Uterus (tissue), 3 donors: ENCODE measurements at regions not wholly inside any gene's neighbourhood (a gene's known extent, or its start where the extent isn't known, plus 50 kb on each side); places are given as distances from the start of the nearest gene placed in this dataset.

Source experiments
- DNase-seq, 2 donors: peaks; one replicate each; pipeline ENCODE4 v3.0.0-alpha.2; 2019 to 2020
- H3K27ac ChIP-seq, 2 donors: fragments of 200-600 bp; sonication (generic); 1 replicate in 1 of 2; 2 replicates in 1 of 2; pipeline ENCODE4 v1.5.1; 2016 to 2018
- H3K27me3 ChIP-seq, 2 donors: fragments of 200-600 bp; sonication (generic); one replicate each; pipeline ENCODE4 v1.5.1; 2018 to 2019; ENCODE audit warnings: control low read depth in 1 of 2
- H3K36me3 ChIP-seq, 2 donors: fragments of 200-600 bp; sonication (generic); one replicate each; pipeline ENCODE4 v1.5.1; 2019; ENCODE audit warnings: control low read depth in 1 of 2
- H3K4me1 ChIP-seq, 2 donors: fragments of 200-600 bp; sonication (generic); one replicate each; pipeline ENCODE4 v1.5.1; 2018 to 2019; ENCODE audit warnings: control low read depth in 1 of 2
- H3K4me3 ChIP-seq, 2 donors: fragments of 200-600 bp; sonication (generic); 1 replicate in 1 of 2; 2 replicates in 1 of 2; pipeline ENCODE4 v1.5.1; 2018 to 2019; ENCODE audit warnings: mild to moderate bottlenecking in 1 of 2
- H3K9me3 ChIP-seq, 2 donors: fragments of 200-600 bp; sonication (generic); one replicate each; pipeline ENCODE4 v1.5.1; 2019; ENCODE audit warnings: control low read depth in 1 of 2
- POLR2A ChIP-seq, 2 donors: fragments of 450-650 bp; IDR thresholded peaks; one replicate each; pipeline ENCODE4 v1.6.1; 2016; ENCODE audit warnings: antibody characterized with exemption in 2 of 2, mild to moderate bottlenecking in 1 of 2, moderate library complexity in 1 of 2
- intact Hi-C: fragments of 100-400 bp; cut with DNase I; formaldehyde crosslinking; loops from one replicate; pipeline ENCODE4 v1.15.1; 2023; ENCODE audit warnings: low total_unique reads
- TF ChIP-seq, protein P1 (sequence below), 4 experiments: fragments of 200-600 bp in 2 of 4; fragments of 450-650 bp in 2 of 4; sonication (generic) in 2 of 4; IDR thresholded peaks; one replicate each; pipeline ENCODE4 v1.5.1; 2016 to 2019; ENCODE audit warnings: antibody characterized with exemption in 4 of 4, mild to moderate bottlenecking in 2 of 4, moderate library complexity in 1 of 4
- donor health status: DM: yes; HTN: yes; CAD: no.

DNA sequence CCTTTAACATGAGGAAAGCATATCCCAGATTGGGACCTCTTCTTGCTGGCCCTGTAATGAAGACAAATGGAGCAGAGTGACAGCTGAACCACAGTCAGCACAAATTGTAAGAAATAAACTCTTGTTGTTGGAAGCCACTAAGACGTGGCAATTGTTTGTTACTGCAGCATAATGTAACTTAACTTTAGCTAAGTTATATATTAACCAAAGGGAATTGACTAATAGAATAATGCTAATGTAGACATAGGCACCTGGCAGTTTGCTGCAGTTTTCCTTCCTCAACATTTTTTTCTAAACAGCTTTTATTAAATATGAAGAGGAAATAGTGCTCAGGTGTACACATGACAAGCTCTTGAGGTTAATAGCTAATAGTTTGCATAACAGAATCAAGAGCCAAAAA, 300.7 kb upstream of the SLC30A5 start:
- Histone ChIP-seq H3K27me3 (no peaks in the 10 kb centered on the region), H3K4me1 (no peaks in the 10 kb centered on the region), H3K27ac (peak overlapping the region in 1 of 2 donors; percentile 51), H3K36me3 (no peaks in the 10 kb centered on the region), H3K4me3 (no peak overlapping the region), H3K9me3 (no peaks in the 10 kb centered on the region)
- no peak for DNase-seq
- TF ChIP-seq, protein P1, sequence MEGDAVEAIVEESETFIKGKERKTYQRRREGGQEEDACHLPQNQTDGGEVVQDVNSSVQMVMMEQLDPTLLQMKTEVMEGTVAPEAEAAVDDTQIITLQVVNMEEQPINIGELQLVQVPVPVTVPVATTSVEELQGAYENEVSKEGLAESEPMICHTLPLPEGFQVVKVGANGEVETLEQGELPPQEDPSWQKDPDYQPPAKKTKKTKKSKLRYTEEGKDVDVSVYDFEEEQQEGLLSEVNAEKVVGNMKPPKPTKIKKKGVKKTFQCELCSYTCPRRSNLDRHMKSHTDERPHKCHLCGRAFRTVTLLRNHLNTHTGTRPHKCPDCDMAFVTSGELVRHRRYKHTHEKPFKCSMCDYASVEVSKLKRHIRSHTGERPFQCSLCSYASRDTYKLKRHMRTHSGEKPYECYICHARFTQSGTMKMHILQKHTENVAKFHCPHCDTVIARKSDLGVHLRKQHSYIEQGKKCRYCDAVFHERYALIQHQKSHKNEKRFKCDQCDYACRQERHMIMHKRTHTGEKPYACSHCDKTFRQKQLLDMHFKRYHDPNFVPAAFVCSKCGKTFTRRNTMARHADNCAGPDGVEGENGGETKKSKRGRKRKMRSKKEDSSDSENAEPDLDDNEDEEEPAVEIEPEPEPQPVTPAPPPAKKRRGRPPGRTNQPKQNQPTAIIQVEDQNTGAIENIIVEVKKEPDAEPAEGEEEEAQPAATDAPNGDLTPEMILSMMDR (IDR thresholded peaks at IDR 0.05), result no peak
- TF ChIP-seq POLR2A (IDR thresholded peaks at IDR 0.05), result no peak
- intact Hi-C loops, result no loop called here

DNA sequence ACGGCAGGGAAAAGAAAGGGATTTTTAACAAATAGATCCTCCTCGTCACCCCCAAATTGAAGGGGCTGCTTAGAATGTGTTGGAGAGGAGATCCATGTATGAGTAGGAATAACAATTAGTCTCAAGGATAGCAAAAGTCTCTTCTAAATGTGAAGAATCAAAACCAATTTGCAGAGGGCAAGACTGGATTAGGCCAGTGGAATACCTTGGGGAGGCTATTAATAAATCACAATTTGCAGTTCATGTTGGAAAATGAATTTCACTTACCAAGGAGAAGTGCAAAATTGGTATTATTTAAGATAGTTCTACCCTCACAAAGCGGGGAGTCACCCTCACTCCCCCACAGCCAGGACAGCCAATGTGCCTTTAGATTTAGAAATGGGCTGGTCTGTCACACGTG, 299.8 kb upstream of the SLC30A5 start:
- Histone ChIP-seq H3K27ac (peak overlapping the region; percentile 47 to 51), H3K4me1 (no peaks in the 10 kb centered on the region), H3K27me3 (no peaks in the 10 kb centered on the region), H3K9me3 (no peaks in the 10 kb centered on the region), H3K36me3 (no peaks in the 10 kb centered on the region), H3K4me3 (no peak overlapping the region)
- peak; percentile 42 to 51 for DNase-seq
- intact Hi-C loops, result no loop called here
- no peak for TF ChIP-seq POLR2A (IDR thresholded peaks at IDR 0.05)

DNA sequence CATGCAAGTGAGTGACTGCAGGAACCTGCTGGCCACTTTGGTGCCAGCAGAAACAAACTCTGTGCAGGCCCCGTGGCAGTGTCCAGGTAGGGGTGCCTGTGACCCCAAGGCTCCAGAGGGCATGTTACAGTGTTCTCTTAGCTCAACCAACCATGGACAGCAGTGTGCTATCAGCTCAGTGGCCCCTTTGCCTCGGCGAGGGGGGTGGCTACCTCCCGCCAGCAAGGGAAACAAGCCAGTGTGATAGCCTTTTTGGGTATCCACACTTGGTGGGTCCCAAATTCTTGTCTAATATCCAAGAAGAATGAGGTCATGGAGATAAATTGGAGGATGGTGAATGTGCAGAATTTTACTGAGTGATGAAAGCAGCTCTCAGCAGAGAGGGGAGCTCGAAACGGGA, 298.6 kb upstream of the SLC30A5 start:
- intact Hi-C loops, result no loop called here
- no peak overlapping the region for H3K27ac ChIP-seq
- no peak for DNase-seq

DNA sequence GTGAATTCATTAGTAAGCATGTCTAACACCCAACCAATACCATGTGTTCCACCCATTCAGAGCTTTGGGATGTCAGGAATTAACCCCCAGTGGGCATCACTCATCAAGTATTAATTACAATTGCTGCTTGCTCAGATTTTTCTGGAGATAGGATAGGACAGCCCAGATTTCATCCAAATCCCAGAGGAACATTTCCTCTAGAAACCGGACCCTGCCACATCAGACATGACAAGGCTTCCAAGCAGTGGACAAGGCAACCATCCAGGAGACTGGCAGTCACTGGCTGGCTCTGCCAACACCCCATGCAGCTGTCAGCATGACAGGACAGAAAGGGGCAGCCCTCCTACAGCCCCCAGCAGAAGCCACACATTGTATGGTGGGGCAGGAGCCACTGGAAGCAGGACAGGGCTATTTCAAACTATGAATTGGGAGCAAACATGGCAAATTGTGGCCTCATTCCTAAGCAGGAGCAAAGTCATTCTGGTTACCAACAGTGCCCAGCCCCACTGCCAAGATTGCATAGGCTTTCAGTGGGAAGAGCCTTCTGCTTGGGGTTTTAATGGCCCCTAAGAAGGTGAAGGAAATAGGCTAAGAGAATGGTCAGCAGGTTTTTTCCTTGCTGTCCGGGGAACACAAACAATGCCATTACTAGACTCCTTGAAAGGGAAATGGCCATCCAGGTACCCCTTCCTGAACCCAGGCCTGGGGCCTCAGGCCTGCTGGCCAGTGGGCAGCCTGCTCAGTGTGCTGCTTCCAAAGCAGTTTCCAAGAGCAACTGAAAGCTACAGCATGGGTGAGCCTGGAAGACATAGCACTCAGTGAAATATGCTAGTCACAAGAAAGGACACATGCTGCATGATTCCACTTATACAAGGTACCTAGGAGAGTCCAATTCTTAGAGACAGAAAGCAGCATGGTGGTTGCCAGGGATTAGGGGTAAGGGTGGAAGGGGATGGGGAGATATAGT, 294.7 kb upstream of the SLC30A5 start:
- Histone ChIP-seq H3K27me3 (no peaks in the 10 kb centered on the region), H3K4me1 (no peaks in the 10 kb centered on the region), H3K27ac (no peak overlapping the region), H3K4me3 (no peak overlapping the region), H3K36me3 (no peaks in the 10 kb centered on the region), H3K9me3 (no peaks in the 10 kb centered on the region)
- TF ChIP-seq, protein P1 (IDR thresholded peaks at IDR 0.05), result no peak
- DNase-seq, result no peak
- intact Hi-C loops, result no loop called here

More for the DNA sequence above, 298.6 kb upstream of the SLC30A5 start:
- no peaks in the 10 kb centered on the region for H3K36me3 ChIP-seq
- no peaks in the 10 kb centered on the region for H3K27me3 ChIP-seq
- no peaks in the 10 kb centered on the region for H3K4me1 ChIP-seq
- no peaks in the 10 kb centered on the region for H3K9me3 ChIP-seq
- TF ChIP-seq, protein P1 (IDR thresholded peaks at IDR 0.05), result no peak
- TF ChIP-seq POLR2A (IDR thresholded peaks at IDR 0.05), result no peak
- no peak overlapping the region for H3K4me3 ChIP-seq

DNA sequence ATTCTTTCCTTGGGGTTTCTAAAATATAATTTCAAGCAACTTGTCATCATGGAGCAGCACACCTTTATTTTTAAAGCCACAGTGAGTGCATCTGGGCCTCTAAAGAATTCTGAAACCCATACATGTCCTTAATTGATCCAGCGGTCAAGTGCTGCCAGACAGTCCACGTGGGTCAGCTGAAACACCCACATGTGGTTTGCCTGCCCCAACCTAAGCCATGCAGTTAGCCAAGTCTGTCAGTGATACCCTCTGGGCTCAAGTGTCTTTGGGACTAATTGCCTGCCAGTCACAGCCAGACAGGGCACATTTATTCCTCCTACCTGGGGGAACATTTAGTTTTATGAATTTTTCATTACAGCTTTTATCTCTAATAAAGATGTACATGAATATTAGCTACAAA, 291.4 kb upstream of the SLC30A5 start:
- no peak overlapping the region for H3K4me3 ChIP-seq
- no peak for DNase-seq
- H3K27me3 ChIP-seq, result no peaks in the 10 kb centered on the region
- H3K27ac ChIP-seq, result no peak overlapping the region
- H3K4me1 ChIP-seq, result no peaks in the 10 kb centered on the region
- intact Hi-C loops, result no loop called here
- TF ChIP-seq POLR2A (IDR thresholded peaks at IDR 0.05), result no peak
- TF ChIP-seq, protein P1 (IDR thresholded peaks at IDR 0.05), result no peak
- no peaks in the 10 kb centered on the region for H3K36me3 ChIP-seq
- H3K9me3 ChIP-seq, result no peaks in the 10 kb centered on the region
